HG02970 (cell line): ENCODE measurements at regions not wholly inside any gene's neighbourhood (a gene's known extent, or its start where the extent isn't known, plus 50 kb on each side); places are given as distances from the start of the nearest gene placed in this dataset.

ENCODE experiments used
- ATAC-seq: cut with Tn5 transposase; IDR thresholded peaks from one replicate; pipeline ENCODE4 v1.9.1; 2021; ENCODE audit warnings: mild to moderate bottlenecking, moderate library complexity, moderate number of reproducible peaks; ENCODE audit not compliant: unreplicated experiment, low FRiP score

GRCh38 chr19:30119180-30119908 is 177.3 kb downstream of the URI1 start:
- ATAC-seq = no peak

- ATAC-seq = no peak
These were observed 178.9 kb downstream of the URI1 start for GRCh38 chr19:30120860-30121484.

- no peak for ATAC-seq
These were observed 180.4 kb downstream of the URI1 start for GRCh38 chr19:30122431-30122830.

- ATAC-seq = no peak
These were observed 181.1 kb downstream of the URI1 start for GRCh38 chr19:30123119-30123518.

- ATAC-seq = no peak
These were observed 181.6 kb downstream of the URI1 start for GRCh38 chr19:30123611-30124010.

GRCh38 chr19:30128211-30128610 is 186.2 kb downstream of the URI1 start:
- ATAC-seq = no peak

- ATAC-seq = no peak
These were observed 188.5 kb downstream of the URI1 start for GRCh38 chr19:30130356-30131122.

- ATAC-seq = no peak
These were observed 189.2 kb downstream of the URI1 start for GRCh38 chr19:30131246-30131645.

- ATAC-seq = no peak
These were observed 189.8 kb downstream of the URI1 start for GRCh38 chr19:30131722-30132291.

- ATAC-seq = no peak
These were observed 190.5 kb downstream of the URI1 start for GRCh38 chr19:30132343-30133075.

GRCh38 chr19:30133803-30134202 is 191.8 kb downstream of the URI1 start:
- ATAC-seq = no peak

GRCh38 chr19:30135093-30135757 is 193.2 kb downstream of the URI1 start:
- no peak for ATAC-seq

- no peak for ATAC-seq
These were observed 193.8 kb downstream of the URI1 start for GRCh38 chr19:30135797-30136196.

GRCh38 chr19:30136611-30137195 is 194.7 kb downstream of the URI1 start:
- ATAC-seq = no peak

GRCh38 chr19:30137747-30138146 is 195.7 kb downstream of the URI1 start:
- ATAC-seq = no peak

- ATAC-seq = no peak
These were observed 202.3 kb downstream of the URI1 start for GRCh38 chr19:30144242-30144758.

GRCh38 chr19:30144802-30145201 is 202.8 kb downstream of the URI1 start:
- ATAC-seq = no peak

- no peak for ATAC-seq
These were observed 203.4 kb downstream of the URI1 start for GRCh38 chr19:30145467-30145866.

- no peak for ATAC-seq
These were observed 204.3 kb downstream of the URI1 start for GRCh38 chr19:30146346-30146745.
